HCT116 (cell line): ENCODE measurements at regions not wholly inside any gene's neighbourhood (a gene's known extent, or its start where the extent isn't known, plus 50 kb on each side); places are given as distances from the start of the nearest gene placed in this dataset.

ENCODE experiments used
- ATAC-seq: fragments of 200-7000 bp; cut with Tn5 transposase; 2 replicates; pipeline ENCODE4 v1.9.1; 2020; ENCODE audit warnings: mild to moderate bottlenecking, moderate library complexity
- BruUV-seq: library from RNA; stranded (reverse); fragments of 400-500 nt; replicated peaks from 2 replicates; lab custom pipeline; 2021; lab: Mats Ljungman, UMichigan
- CTCF ChIA-PET: fragments of 300-600 bp; sonication (Branson Sonifier 250); formaldehyde crosslinking; loops from one replicate; lab custom pipeline; 2021; ENCODE audit warnings: antibody characterized with exemption; lab: Charles Lee
- POLR2A ChIA-PET: fragments of 300-600, 350-600 bp; sonication (Branson Sonifier 250); formaldehyde crosslinking; loops from one replicate; lab custom pipeline; 2021; ENCODE audit warnings: antibody characterized with exemption; lab: Charles Lee
- RAD21 ChIA-PET, 2 experiments: fragments of 300-600 bp; sonication (Branson Sonifier 250); formaldehyde crosslinking; loops; one replicate each; lab custom pipeline; 2023; ENCODE audit warnings: low total read pairs in 2 of 2; ENCODE audit not compliant: uncharacterized antibody in 2 of 2, unreplicated experiment in 2 of 2, low non-redundant PET in 1 of 2; lab: Charles Lee
- DNase-seq: peaks from one replicate; pipeline ENCODE4 v3.0.0-alpha.2; 2010; ENCODE audit warnings: low read depth, low spot score
- H2AFZ ChIP-seq: fragments of 200-600 bp; shearing (Covaris generic), sonication (generic); 2 replicates; pipeline ENCODE4 v1.6.1; 2017; ENCODE audit warnings: low read depth, mixed run types, mixed read lengths, antibody characterized with exemption, low read length; ENCODE audit not compliant: poor library complexity, severe bottlenecking
- H3K27ac ChIP-seq: 2 replicates; pipeline ENCODE4 v1.5.1; 2012; ENCODE audit warnings: low read depth, low read length
- H3K27me3 ChIP-seq: fragments of 200-600 bp; sonication (generic); 2 replicates; pipeline ENCODE4 v1.6.1; 2016; ENCODE audit warnings: mixed run types, low read length, mixed read lengths; ENCODE audit not compliant: insufficient read depth
- H3K36me3 ChIP-seq, 2 experiments: fragments of 200-500 bp in 1 of 2; fragments of 200-600 bp in 1 of 2; sonication (Bioruptor generic) in 1 of 2; sonication (generic) in 1 of 2; 2 replicates each; pipeline versions ENCODE4 v1.5.1 to v1.6.1; 2014 to 2016; ENCODE audit warnings: low read length in 2 of 2, inconsistent platforms in 1 of 2, mixed read lengths in 1 of 2, mixed run types in 1 of 2; ENCODE audit not compliant: insufficient read depth in 2 of 2, control insufficient read depth in 1 of 2
- H3K4me1 ChIP-seq, 2 experiments: fragments of 200-600 bp in 1 of 2; sonication (generic) in 1 of 2; 2 replicates each; pipeline versions ENCODE4 v1.5.1 to v1.6.1; 2012 to 2017; ENCODE audit warnings: low read length in 2 of 2, inconsistent platforms in 1 of 2, mild to moderate bottlenecking in 1 of 2, mixed read lengths in 1 of 2, mixed run types in 1 of 2, moderate library complexity in 1 of 2; ENCODE audit not compliant: insufficient read depth in 2 of 2, control insufficient read depth in 1 of 2
- H3K4me2 ChIP-seq: fragments of 200-600 bp; sonication (generic); 2 replicates; pipeline ENCODE4 v1.6.1; 2017; ENCODE audit warnings: mixed run types, low read length, mixed read lengths
- H3K4me3 ChIP-seq, 2 experiments: fragments of 200-600 bp in 1 of 2; sonication (generic) in 1 of 2; replicated peaks in 1 of 2; 2 replicates each; pipeline ENCODE4 v1.5.1; 2011 to 2016; ENCODE audit warnings: low read length in 2 of 2, control low read depth in 1 of 2, low read depth in 1 of 2, mild to moderate bottlenecking in 1 of 2, mixed read lengths in 1 of 2, mixed run types in 1 of 2
- H3K79me2 ChIP-seq: fragments of 200-600 bp; sonication (generic); 2 replicates; pipeline ENCODE4 v1.6.1; 2017; ENCODE audit warnings: mild to moderate bottlenecking, mixed run types, low read length, moderate library complexity, mixed read lengths; ENCODE audit not compliant: insufficient read depth
- H3K9ac ChIP-seq: fragments of 200-600 bp; sonication (generic); 2 replicates; pipeline ENCODE4 v1.6.1; 2016; ENCODE audit warnings: low read length, mixed read lengths
- H3K9me2 ChIP-seq: fragments of 200-600 bp; sonication (generic), shearing (Covaris generic); 2 replicates; pipeline ENCODE4 v1.6.1; 2017; ENCODE audit warnings: mixed run types, mild to moderate bottlenecking, moderate library complexity; ENCODE audit not compliant: insufficient read depth
- H3K9me3 ChIP-seq, 2 experiments: fragments of 200-500 bp in 1 of 2; fragments of 200-600 bp in 1 of 2; sonication (Bioruptor generic) in 1 of 2; sonication (generic) in 1 of 2; 2 replicates each; pipeline ENCODE4 v1.6.1; 2014 to 2017; ENCODE audit warnings: low read length in 2 of 2, mixed read lengths in 2 of 2, inconsistent platforms in 1 of 2, low read depth in 1 of 2, mild to moderate bottlenecking in 1 of 2, mixed run types in 1 of 2, moderate library complexity in 1 of 2; ENCODE audit not compliant: control insufficient read depth in 1 of 2, insufficient read depth in 1 of 2
- H4K20me1 ChIP-seq: fragments of 200-600 bp; sonication (generic), shearing (Covaris generic); 2 replicates; pipeline ENCODE4 v1.6.1; 2017; ENCODE audit warnings: mixed run types, mild to moderate bottlenecking, moderate library complexity; ENCODE audit not compliant: insufficient read depth
- CEBPB ChIP-seq: IDR thresholded peaks from 2 replicates; pipeline ENCODE4 v1.6.1; 2012; ENCODE audit warnings: low read depth
- ELF1 ChIP-seq: IDR thresholded peaks from 2 replicates; pipeline ENCODE4 v1.6.1; 2012; ENCODE audit warnings: low read depth, borderline replicate concordance
- EZH2 ChIP-seq: fragments of 200-600 bp; sonication (generic); IDR thresholded peaks from 2 replicates; pipeline ENCODE4 v1.6.1; 2017; ENCODE audit warnings: antibody characterized with exemption, mixed run types
- FOSL1 ChIP-seq: IDR thresholded peaks from 2 replicates; pipeline ENCODE4 v1.6.1; 2012; ENCODE audit warnings: low read depth
- JUND ChIP-seq: IDR thresholded peaks from 2 replicates; pipeline ENCODE4 v1.6.1; 2012
- POLR2A ChIP-seq: IDR thresholded peaks from 2 replicates; pipeline ENCODE4 v1.7.0; 2011; ENCODE audit warnings: borderline replicate concordance; ENCODE audit not compliant: insufficient read depth, insufficient read length; ENCODE audit errors: extremely low read depth
- POLR2AphosphoS5 ChIP-seq: IDR thresholded peaks from 2 replicates; pipeline ENCODE4 v1.6.1; 2011; ENCODE audit warnings: mild to moderate bottlenecking, low read depth, low read length, moderate library complexity
- RAD21 ChIP-seq: IDR thresholded peaks from 2 replicates; pipeline ENCODE4 v1.6.1; 2012; ENCODE audit warnings: low read depth, mild to moderate bottlenecking
- SRF ChIP-seq: IDR thresholded peaks from 2 replicates; pipeline ENCODE4 v1.6.1; 2012; ENCODE audit warnings: low read depth
- ZFX ChIP-seq: fragments of 450-650 bp; IDR thresholded peaks from 2 replicates; pipeline ENCODE4 v1.6.1; 2017
- intact Hi-C: fragments of 100-400 bp; cut with micrococcal nuclease; formaldehyde crosslinking; loops from 2 replicates; pipeline ENCODE4 v1.10.0; 2022
- TF ChIP-seq, protein P1 (sequence below): IDR thresholded peaks from 2 replicates; pipeline ENCODE4 v1.6.1; 2011; ENCODE audit warnings: mild to moderate bottlenecking, low read length, moderate library complexity; ENCODE audit not compliant: insufficient replicate concordance; ENCODE audit errors: extremely low read depth

DNA sequence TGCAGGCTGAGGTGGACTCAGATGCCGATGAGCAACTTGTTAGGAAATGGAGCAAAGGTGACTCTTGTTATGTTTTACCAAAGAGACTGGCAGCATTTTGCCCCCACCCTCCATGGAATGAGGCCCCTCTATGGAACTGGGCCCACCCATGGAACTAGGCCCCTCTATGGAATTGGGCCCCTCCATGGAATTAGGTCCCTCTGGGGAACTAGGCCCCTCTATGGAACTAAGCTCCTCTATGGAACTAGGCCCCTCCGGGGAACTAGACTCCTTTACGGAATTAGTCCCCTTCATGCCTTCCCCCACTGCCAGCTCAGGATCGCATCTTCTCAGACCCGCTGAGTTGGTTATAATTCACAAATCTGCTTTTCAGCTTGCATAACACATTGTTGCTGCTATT is 144.9 kb downstream of the THBS2 start:
- H3K9ac ChIP-seq, result no peak overlapping the region
- DNase-seq, result no peak
- no peak overlapping the region for H3K27ac ChIP-seq
- POLR2A ChIA-PET, result no interaction called here
- no peaks in the 10 kb centered on the region for H3K4me1 ChIP-seq
- no peaks in the 10 kb centered on the region for H3K9me3 ChIP-seq
- no peak overlapping the region for H3K4me2 ChIP-seq
- no peak overlapping the region for H3K4me3 ChIP-seq
- H3K36me3 ChIP-seq, result no peaks in the 10 kb centered on the region
- H3K9me2 ChIP-seq, result no peaks in the 10 kb centered on the region
- no peak overlapping the region for H2AFZ ChIP-seq
- TF ChIP-seq ELF1 (no peak), RAD21 (no peak), SRF (no peak), FOSL1 (no peak)
- TF ChIP-seq, protein P1, sequence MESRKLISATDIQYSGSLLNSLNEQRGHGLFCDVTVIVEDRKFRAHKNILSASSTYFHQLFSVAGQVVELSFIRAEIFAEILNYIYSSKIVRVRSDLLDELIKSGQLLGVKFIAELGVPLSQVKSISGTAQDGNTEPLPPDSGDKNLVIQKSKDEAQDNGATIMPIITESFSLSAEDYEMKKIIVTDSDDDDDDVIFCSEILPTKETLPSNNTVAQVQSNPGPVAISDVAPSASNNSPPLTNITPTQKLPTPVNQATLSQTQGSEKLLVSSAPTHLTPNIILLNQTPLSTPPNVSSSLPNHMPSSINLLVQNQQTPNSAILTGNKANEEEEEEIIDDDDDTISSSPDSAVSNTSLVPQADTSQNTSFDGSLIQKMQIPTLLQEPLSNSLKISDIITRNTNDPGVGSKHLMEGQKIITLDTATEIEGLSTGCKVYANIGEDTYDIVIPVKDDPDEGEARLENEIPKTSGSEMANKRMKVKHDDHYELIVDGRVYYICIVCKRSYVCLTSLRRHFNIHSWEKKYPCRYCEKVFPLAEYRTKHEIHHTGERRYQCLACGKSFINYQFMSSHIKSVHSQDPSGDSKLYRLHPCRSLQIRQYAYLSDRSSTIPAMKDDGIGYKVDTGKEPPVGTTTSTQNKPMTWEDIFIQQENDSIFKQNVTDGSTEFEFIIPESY, result no peak
- TF ChIP-seq, all 23 proteins: peak for 0
- ATAC-seq, result no peak
- CTCF ChIA-PET, result no interaction called here
- H3K79me2 ChIP-seq, result no peaks in the 10 kb centered on the region
- no peaks in the 10 kb centered on the region for H3K27me3 ChIP-seq
- RAD21 ChIA-PET, result no interaction called here
- intact Hi-C loops, result no loop called here
- no TSS peak for BruUV-seq
- no peaks in the 10 kb centered on the region for H4K20me1 ChIP-seq

DNA sequence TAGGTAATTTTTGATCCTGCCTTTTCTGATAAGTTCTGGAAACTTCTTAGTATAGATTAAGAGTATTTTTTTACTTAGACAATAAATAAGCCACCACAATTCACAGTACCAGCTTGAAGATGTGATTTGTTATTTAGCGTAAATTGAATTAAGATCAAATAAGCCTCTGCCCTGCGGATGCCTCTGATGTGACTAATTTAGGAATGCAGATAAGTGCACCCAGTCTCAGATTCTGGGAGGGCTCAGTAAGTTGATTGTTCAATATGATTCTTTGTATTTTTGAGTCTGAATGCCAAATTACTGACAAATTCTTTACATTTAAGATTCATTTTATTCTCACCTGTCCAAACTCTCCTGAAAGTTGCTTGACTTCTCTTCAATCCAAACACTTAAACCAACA is 147.5 kb downstream of the THBS2 start:
- ChIA-PET POLR2A (no interaction called here), RAD21 (no interaction called here), CTCF (no interaction called here)
- H3K9ac ChIP-seq, result no peak overlapping the region
- ATAC-seq, result no peak
- intact Hi-C loops, result no loop called here
- no peaks in the 10 kb centered on the region for H3K36me3 ChIP-seq
- no peak overlapping the region for H3K4me3 ChIP-seq
- H3K27ac ChIP-seq, result no peak overlapping the region
- no peaks in the 10 kb centered on the region for H3K4me1 ChIP-seq
- no peaks in the 10 kb centered on the region for H3K9me2 ChIP-seq
- no peak overlapping the region for H3K4me2 ChIP-seq
- no peaks in the 10 kb centered on the region for H3K79me2 ChIP-seq
- TF ChIP-seq ZFX, result no peak
- TF ChIP-seq CEBPB, result no peak
- no peak for TF ChIP-seq FOSL1
- no peak for TF ChIP-seq JUND
- TF ChIP-seq, protein P1, result no peak
- no peak for TF ChIP-seq EZH2
- no peak for TF ChIP-seq POLR2A
- no peak for TF ChIP-seq POLR2AphosphoS5
- H2AFZ ChIP-seq, result no peak overlapping the region
- no TSS peak for BruUV-seq
- no peaks in the 10 kb centered on the region for H3K27me3 ChIP-seq
- no peak for DNase-seq
- no peaks in the 10 kb centered on the region for H4K20me1 ChIP-seq
- H3K9me3 ChIP-seq, result no peaks in the 10 kb centered on the region
